LNCaP clone FGC (cell line): ENCODE measurements at regions not wholly inside any gene's neighbourhood (a gene's known extent, or its start where the extent isn't known, plus 50 kb on each side); places are given as distances from the start of the nearest gene placed in this dataset.

Experiments used
- DNase-seq: peaks from one replicate; pipeline ENCODE4 v3.0.0-alpha.2; 2011; ENCODE audit warnings: low read depth
- H3K4me3 ChIP-seq: 2 replicates; pipeline ENCODE4 v1.5.1; 2011; ENCODE audit warnings: mild to moderate bottlenecking, low read depth, low read length, control low read depth
- TF ChIP-seq, protein P1 (sequence below): IDR thresholded peaks from 2 replicates; pipeline ENCODE4 v1.5.1; 2012; ENCODE audit warnings: mild to moderate bottlenecking; ENCODE audit not compliant: control insufficient read depth, insufficient read depth; ENCODE audit errors: extremely low read depth

DNA sequence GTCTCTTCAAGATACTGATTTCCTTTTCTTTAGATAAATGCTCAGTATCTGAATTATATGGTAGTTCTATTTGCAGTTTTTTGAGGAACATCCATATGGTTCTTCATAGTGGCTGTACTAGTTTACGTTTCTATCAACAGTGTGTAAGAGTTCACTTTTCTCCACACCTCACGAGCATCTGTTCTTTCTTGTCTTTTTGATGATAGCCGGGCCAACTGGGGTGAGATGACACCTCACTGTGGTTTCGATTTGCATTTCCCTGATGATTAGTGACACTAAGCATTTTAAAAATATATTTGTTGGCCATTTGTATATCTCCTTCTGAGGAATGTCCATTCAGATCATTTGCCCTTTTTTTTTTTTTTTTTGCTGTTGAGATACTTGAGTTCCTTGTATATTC lies 458.8 kb downstream of the SETBP1 start:
- H3K4me3 ChIP-seq: no peak overlapping the region
- TF ChIP-seq, protein P1, sequence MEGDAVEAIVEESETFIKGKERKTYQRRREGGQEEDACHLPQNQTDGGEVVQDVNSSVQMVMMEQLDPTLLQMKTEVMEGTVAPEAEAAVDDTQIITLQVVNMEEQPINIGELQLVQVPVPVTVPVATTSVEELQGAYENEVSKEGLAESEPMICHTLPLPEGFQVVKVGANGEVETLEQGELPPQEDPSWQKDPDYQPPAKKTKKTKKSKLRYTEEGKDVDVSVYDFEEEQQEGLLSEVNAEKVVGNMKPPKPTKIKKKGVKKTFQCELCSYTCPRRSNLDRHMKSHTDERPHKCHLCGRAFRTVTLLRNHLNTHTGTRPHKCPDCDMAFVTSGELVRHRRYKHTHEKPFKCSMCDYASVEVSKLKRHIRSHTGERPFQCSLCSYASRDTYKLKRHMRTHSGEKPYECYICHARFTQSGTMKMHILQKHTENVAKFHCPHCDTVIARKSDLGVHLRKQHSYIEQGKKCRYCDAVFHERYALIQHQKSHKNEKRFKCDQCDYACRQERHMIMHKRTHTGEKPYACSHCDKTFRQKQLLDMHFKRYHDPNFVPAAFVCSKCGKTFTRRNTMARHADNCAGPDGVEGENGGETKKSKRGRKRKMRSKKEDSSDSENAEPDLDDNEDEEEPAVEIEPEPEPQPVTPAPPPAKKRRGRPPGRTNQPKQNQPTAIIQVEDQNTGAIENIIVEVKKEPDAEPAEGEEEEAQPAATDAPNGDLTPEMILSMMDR: no peak
- no peak for DNase-seq

DNA sequence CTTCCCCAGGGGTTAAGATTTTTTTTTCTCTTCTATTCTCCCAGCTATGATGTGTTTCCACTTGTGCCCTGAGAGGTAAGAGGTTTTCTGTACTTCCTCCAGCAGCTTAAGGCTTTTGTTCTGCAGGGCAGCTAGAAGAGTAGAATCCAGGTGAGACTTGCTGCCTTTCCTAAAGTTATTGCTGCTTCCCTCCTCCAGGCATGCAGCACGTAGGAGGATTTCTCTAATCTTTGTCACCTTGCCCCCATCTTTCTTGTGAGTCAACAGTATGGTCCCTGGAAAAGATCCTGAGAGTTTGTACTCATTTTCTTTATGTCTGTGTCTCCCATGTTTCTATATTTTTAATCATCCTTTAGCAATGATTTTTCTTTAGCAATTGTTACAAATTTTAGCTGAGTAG lies 462.2 kb downstream of the SETBP1 start:
- no peak overlapping the region for H3K4me3 ChIP-seq
- DNase-seq: no peak
- TF ChIP-seq, protein P1: no peak

DNA sequence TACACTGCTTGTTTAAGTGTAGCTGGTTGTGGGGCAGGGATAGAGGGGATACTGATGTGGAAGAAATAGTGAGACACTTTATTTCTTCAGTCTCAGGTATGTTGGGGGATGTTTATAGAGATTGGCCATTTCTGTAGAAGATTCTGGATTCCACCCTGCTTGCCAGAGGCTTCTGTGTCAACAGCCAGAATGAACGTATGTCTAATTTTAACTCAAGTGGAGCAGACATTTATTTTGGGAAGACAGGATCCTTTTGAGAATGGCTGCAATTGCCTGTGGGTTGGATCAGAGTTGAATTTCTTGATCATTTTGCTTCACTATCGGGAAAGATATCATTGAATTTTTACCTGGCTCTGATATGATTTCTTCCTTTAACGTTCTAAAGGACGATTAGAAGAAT lies 465.6 kb upstream of the SLC14A2 start:
- no peak for DNase-seq
- TF ChIP-seq, protein P1: no peak
- H3K4me3 ChIP-seq: no peak overlapping the region

DNA sequence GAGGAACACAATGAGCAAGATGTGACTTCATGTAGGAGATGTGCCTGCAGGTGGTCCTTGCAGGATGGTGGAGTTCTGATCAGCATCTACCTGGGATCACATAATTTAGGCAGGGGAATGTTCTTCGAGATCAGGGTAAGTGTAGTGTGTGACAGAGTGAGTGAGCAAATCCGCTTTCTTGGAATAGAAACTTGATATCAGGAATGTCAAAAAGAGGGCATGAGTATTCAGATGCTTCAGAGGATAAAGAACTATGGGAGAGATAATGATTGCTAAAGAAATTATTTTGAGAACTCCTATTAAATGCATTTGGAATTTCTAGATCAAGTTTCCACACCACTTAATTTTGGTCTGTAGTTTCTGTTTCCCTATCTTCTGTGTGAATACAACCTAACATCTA lies 463.6 kb upstream of the SLC14A2 start:
- TF ChIP-seq, protein P1: no peak
- no peak for DNase-seq
- H3K4me3 ChIP-seq: no peak overlapping the region

DNA sequence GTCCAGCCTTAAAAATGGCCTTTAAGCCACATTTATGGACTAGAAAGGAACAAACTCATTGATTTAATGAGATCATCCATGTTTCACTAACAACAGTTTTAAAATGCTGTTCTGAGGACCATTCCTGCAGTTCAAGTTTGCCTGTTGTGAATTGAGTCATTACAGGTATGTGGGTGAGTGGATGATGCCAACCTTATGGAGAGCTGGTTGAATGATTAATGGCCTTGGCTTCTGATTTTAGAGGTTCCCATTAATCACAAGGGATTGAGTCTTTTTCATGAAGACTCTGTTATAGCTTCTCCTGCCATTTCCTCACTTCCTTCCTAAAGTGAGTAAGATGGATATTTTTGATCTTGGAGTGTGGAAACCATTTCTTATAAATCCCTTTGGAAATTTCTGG lies 459.8 kb upstream of the SLC14A2 start:
- no peak for DNase-seq
- TF ChIP-seq, protein P1: no peak
- no peak overlapping the region for H3K4me3 ChIP-seq

DNA sequence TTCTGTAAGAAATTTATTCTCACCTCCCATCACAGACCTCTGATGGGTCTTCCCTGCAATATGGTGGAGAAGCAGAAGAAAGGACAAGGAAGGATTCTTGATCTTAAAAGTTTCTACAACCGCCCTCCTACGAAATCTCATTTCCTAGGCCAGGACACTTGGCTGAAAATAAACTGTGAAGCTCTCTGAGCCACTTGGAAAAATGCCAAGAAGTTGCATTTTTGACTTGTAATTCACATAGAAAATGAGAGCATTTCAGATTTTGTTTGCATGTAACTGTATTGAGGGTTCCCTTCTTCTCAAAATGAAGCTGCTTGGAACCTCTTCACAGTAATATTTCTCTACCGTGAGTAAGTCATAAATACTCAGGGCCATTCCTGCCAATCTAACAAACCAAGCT lies 458.3 kb upstream of the SLC14A2 start:
- DNase-seq: no peak
- TF ChIP-seq, protein P1: no peak
- H3K4me3 ChIP-seq: no peak overlapping the region

DNA sequence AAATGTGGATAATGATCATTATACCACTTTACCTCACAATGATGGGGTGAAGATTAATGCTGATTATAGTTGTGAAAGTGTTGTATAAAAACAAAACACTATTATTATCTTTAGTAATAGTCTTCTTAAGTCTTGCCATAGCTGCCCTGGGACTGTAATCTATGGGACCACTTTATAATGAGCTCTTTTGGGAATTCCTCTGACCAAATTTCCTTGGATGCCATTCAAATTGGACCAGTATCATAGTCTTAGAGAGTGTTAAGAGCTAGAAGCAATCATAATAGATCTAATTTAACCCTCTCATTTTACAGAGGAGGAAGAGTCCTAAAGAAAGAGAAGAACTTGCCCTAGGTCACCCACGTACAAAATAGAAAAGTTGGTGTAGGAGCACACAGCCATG lies 457.7 kb upstream of the SLC14A2 start:
- DNase-seq: no peak
- H3K4me3 ChIP-seq: no peak overlapping the region
- TF ChIP-seq, protein P1: no peak
